Astrocyte of the spinal cord (primary cell): ENCODE measurements at regions not wholly inside any gene's neighbourhood (a gene's known extent, or its start where the extent isn't known, plus 50 kb on each side); places are given as distances from the start of the nearest gene placed in this dataset.

Source experiments
- DNase-seq: peaks from one replicate; pipeline ENCODE4 v3.0.0; 2011; ENCODE audit warnings: low read depth, low spot score
- H3K4me3 ChIP-seq: 2 replicates; pipeline ENCODE4 v1.5.1; 2011; ENCODE audit warnings: low read depth, mild to moderate bottlenecking, low read length, moderate library complexity
- CTCF ChIP-seq: IDR thresholded peaks from 2 replicates; pipeline ENCODE4 v1.5.1; 2012; ENCODE audit warnings: low read depth, mild to moderate bottlenecking, low read length, inconsistent platforms
- in situ Hi-C: cut with HindIII; loops from 2 replicates; pipeline ENCODE4 v1.10.0; 2017; ENCODE audit warnings: low sequenced_read_pairs

- no peak for DNase-seq
- TF ChIP-seq CTCF, result no peak
- H3K4me3 ChIP-seq, result no peak overlapping the region
- in situ Hi-C loops, result no loop called here
Observed at GRCh38 chr12:67137256-67137655, 131.9 kb upstream of the CAND1 start.

- no peak for DNase-seq
- no peak for TF ChIP-seq CTCF
- in situ Hi-C loops, result no loop called here
- no peak overlapping the region for H3K4me3 ChIP-seq
Observed at GRCh38 chr12:67141296-67142018, 127.7 kb upstream of the CAND1 start.

GRCh38 chr12:67145692-67146091, 123.5 kb upstream of the CAND1 start:
- no peak for TF ChIP-seq CTCF
- in situ Hi-C loops, result no loop called here
- no peak overlapping the region for H3K4me3 ChIP-seq
- no peak for DNase-seq

GRCh38 chr12:67147030-67147429, 122.1 kb upstream of the CAND1 start:
- no peak for DNase-seq
- in situ Hi-C loops, result no loop called here
- TF ChIP-seq CTCF, result no peak
- no peak overlapping the region for H3K4me3 ChIP-seq

- H3K4me3 ChIP-seq, result no peak overlapping the region
- no peak for DNase-seq
- no peak for TF ChIP-seq CTCF
- in situ Hi-C loops, result no loop called here
Observed at GRCh38 chr12:67147447-67147846, 121.7 kb upstream of the CAND1 start.

- DNase-seq, result no peak
- in situ Hi-C loops, result no loop called here
- TF ChIP-seq CTCF, result no peak
Observed at GRCh38 chr12:67148265-67148664, 120.9 kb upstream of the CAND1 start.

More at GRCh38 chr12:67148265-67148664, 120.9 kb upstream of the CAND1 start:
- no peak overlapping the region for H3K4me3 ChIP-seq
